Thyroid gland (tissue), 4 donors: ENCODE measurements at regions not wholly inside any gene's neighbourhood (a gene's known extent, or its start where the extent isn't known, plus 50 kb on each side); places are given as distances from the start of the nearest gene placed in this dataset.

Experiments
- CTCF ChIP-seq, 6 experiments: fragments of 200-600 bp in 3 of 6; fragments of 450-650 bp in 3 of 6; sonication (generic) in 3 of 6; IDR thresholded peaks; one replicate each; pipeline ENCODE4 v1.5.1; 2016 to 2019; ENCODE audit warnings: antibody characterized with exemption in 6 of 6, mild to moderate bottlenecking in 2 of 6, inconsistent platforms in 1 of 6, moderate library complexity in 1 of 6
- POLR2A ChIP-seq, 2 donors: fragments of 450-650 bp; IDR thresholded peaks; one replicate each; pipeline ENCODE4 v1.6.1; 2017; ENCODE audit warnings: antibody characterized with exemption in 2 of 2, mild to moderate bottlenecking in 2 of 2, moderate library complexity in 1 of 2

DNA sequence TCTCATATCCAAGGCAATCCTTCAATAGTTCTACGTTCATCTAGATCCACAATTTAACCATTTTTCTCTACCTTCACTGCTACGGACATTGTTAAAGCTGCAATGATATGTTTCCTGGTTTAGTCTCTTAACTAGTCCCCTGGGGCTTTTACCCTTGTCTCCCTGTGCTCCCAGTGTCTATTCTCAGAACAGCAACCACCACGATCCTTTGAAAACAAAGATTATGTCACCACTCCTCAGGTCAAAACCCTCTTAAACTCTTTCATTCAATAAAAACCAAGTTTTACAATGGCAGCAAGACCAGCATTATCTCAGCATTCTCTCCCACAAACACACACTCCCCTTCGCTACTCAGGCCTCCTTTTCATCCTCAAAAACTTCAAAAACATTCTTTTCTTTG, 298.2 kb upstream of the CHST9 start:
- TF ChIP-seq CTCF (IDR thresholded peaks at IDR 0.05), result no peak
- no peak for TF ChIP-seq POLR2A (IDR thresholded peaks at IDR 0.05)
